GM12892 (cell line): ENCODE measurements at regions not wholly inside any gene's neighbourhood (a gene's known extent, or its start where the extent isn't known, plus 50 kb on each side); places are given as distances from the start of the nearest gene placed in this dataset.

Experiments used
- POLR2A ChIP-seq: IDR thresholded peaks from 2 replicates; pipeline ENCODE4 v1.6.1; 2011; ENCODE audit warnings: low read depth, low read length, control low read depth
- POLR2AphosphoS5 ChIP-seq: IDR thresholded peaks from 2 replicates; pipeline ENCODE4 v1.6.1; 2011; ENCODE audit warnings: low read depth, low read length, control low read depth

DNA sequence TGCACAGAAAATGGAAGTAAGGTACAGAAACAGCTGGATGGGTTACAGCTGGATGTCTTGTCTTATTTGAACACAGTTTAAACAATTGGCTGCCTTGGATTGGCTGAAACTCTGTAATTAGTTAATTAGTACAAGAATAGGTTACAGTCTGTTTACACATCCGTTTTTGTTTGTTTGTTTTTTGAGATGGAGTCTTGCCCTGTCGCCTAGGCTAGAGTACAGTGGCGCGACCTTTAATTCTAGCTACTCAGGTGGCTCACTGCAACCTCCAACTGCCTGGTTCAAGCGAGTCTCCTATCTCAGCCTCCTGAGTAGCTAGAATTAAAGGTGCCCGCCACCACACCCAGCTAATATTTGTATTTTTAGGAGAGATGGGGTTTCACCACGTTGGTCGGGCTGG, 368.7 kb upstream of the KLF4 start:
- TF ChIP-seq POLR2A (no peak), POLR2AphosphoS5 (no peak)
